Omental fat pad (tissue), 3 donors: ENCODE measurements at regions not wholly inside any gene's neighbourhood (a gene's known extent, or its start where the extent isn't known, plus 50 kb on each side); places are given as distances from the start of the nearest gene placed in this dataset.

Experiments used
- ATAC-seq: fragments of 150-250 bp; one replicate; pipeline ENCODE4 v1.9.1; 2016; ENCODE audit warnings: mild to moderate bottlenecking, moderate library complexity; ENCODE audit not compliant: low FRiP score
- DNase-seq: peaks from one replicate; pipeline ENCODE4 v3.0.0-alpha.2; 2019; ENCODE audit warnings: low spot score
- TF ChIP-seq, protein P1 (sequence below), 3 donors: fragments of 450-650 bp; IDR thresholded peaks; one replicate each; pipeline ENCODE4 v1.5.1; 2016 to 2017; ENCODE audit warnings: antibody characterized with exemption in 3 of 3, mild to moderate bottlenecking in 3 of 3, moderate library complexity in 2 of 3

DNA sequence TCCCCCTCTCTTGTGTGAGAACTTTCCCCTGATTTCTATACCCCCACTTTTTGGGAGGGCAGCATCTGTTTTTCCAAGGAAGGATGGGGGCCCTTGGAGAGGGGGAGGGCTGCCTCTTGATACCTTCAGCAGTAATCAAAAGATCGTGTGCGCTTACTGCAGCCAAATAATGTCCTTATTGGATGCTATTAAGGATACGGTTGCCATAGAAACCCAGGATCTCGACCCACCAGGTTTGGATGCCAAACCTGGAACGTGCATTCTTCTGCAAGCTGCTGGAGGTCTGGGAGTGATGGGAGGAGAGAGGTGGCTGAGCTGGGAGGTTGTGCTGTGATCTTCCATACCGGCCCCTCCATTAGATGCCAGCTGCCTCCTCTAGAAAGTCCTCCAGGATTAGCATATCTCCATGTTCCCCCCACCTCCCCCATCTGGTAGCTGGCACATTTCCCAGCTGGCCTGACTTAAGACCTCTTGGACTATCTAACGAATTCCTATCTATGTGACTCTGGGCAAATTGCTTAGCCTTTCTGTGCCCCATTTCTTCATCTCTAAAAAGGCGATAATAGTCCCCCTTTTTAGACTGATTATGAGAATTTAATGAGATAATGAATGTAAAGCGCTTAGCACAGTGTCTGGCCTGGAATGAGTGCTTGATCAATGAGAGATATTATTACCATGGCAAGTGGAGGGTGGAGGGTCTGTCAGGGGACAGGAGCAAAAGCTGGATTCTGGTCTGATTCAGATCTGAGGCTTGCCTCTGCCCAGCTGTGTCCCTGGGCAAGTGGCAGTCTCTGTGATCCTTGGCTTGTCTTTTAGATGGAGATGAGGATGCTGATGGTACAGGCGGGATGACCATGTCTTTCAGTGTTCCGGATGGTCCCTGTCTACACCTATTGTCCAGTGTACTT is 78.5 kb upstream of the PCBD1 start:
- TF ChIP-seq, protein P1, sequence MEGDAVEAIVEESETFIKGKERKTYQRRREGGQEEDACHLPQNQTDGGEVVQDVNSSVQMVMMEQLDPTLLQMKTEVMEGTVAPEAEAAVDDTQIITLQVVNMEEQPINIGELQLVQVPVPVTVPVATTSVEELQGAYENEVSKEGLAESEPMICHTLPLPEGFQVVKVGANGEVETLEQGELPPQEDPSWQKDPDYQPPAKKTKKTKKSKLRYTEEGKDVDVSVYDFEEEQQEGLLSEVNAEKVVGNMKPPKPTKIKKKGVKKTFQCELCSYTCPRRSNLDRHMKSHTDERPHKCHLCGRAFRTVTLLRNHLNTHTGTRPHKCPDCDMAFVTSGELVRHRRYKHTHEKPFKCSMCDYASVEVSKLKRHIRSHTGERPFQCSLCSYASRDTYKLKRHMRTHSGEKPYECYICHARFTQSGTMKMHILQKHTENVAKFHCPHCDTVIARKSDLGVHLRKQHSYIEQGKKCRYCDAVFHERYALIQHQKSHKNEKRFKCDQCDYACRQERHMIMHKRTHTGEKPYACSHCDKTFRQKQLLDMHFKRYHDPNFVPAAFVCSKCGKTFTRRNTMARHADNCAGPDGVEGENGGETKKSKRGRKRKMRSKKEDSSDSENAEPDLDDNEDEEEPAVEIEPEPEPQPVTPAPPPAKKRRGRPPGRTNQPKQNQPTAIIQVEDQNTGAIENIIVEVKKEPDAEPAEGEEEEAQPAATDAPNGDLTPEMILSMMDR (IDR thresholded peaks at IDR 0.05) = no peak
- ATAC-seq (no peak), DNase-seq (no peak)

DNA sequence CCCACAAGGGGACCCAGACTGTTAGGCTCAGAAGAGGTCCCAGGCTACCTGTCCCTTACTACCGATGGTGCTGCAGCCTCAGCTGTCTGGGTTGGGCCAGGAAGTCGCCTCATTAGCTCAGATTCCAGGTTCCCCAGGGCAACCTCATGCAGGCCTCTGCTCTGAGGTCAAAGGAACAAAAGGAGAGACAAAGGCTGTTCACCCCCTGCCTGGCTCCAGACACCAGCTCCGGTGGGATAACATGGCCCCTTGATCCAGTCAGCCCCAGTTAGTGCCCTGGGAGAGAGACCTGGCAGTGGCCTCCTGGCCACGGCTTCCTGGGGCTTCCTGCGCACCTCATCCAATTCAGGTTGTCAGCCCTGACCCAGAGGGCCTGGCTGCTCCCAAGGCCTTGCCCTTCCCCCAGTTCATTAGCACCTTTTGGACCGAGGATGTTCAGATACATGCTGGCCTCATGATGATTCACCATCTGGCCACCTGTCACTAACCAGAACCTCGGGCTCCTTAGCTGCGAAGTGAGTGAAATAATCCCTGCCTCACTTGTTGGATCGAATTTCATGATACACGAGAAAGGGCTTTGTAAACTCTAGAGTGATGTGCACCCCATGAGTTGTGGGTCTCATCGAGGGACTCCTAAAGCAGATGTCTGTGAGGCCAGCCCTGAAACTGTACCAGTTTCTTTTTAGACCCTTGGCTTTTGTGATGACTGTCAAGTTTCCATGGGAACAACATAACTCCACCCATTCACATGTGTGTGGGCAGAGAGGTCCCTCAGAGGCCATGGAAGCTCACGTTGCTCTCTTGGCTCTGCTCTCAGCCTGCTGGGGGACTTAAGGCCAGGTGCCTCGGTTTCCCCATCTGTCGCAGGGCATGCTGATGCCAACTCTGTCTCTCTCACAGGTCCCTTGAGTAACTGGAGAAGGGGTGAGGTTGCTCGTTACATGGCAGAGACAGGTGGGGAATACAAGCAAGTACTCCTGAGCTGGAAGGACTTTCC is 79.5 kb upstream of the PCBD1 start:
- ATAC-seq (no peak), DNase-seq (no peak)

DNA sequence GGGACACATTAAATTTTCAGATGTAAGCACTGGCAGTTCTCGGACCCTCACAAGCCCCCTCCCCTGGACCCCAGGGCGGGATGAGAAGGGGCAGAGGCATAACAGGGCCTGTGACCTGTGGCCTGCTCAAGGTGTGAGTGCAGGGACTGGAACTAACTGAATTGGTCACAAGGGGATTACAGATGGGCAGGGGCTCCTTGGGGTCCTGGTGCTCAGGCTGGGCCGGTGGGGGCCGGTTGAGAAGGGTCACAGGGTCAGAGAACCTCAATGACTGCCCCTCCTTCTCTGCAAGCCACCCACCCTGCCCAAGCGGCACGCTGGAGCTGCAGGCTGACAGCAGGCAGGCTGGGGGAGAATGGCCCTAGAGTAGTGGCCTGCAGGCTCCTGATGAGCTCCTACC is 80.8 kb upstream of the PCBD1 start:
- TF ChIP-seq, protein P1 (IDR thresholded peaks at IDR 0.05) = no peak
- ATAC-seq (no peak), DNase-seq (no peak)

More for the DNA sequence above, 79.5 kb upstream of the PCBD1 start:
- TF ChIP-seq, protein P1 (IDR thresholded peaks at IDR 0.05) = no peak

DNA sequence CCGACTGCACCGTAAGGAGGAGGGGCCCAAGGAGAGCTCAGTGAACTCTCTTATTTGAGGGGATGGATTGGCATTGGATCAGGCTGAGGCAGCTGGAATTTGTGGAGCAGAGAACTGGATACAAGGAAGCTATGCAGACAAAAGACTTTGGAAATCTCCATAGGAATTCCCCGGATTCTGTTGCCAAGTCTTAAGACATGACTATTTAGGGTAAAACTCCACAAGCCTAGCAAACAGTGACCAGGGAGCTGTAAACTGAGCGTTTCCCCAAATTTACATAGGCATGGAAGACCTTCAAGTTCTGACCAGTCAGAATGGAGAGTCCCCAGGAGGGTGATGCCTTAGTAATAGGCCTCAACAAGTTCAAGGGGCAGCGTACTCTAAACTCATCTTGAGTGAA is 82.5 kb upstream of the PCBD1 start:
- TF ChIP-seq, protein P1 (IDR thresholded peaks at IDR 0.05) = no peak
- ATAC-seq (no peak), DNase-seq (no peak)

DNA sequence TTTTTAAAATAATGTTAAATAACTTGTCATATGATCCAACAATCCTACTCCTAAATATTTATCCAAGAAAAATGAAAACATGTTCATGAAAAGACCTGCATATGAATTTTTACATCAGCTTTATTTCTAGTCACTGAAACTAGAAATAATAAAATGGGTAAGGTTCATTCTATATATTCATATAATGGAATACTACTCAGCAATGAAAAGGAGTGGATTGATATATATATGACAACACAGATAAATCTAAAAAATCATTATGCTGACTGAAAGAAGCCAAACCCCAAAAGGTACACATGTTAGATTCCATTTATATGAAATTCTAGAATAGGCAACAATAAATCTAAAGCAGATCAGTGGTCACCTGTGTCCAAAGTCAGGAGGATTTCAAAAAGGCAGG is 84.9 kb upstream of the PCBD1 start:
- TF ChIP-seq, protein P1 (IDR thresholded peaks at IDR 0.05) = no peak
- no peak for ATAC-seq
- DNase-seq = no peak

DNA sequence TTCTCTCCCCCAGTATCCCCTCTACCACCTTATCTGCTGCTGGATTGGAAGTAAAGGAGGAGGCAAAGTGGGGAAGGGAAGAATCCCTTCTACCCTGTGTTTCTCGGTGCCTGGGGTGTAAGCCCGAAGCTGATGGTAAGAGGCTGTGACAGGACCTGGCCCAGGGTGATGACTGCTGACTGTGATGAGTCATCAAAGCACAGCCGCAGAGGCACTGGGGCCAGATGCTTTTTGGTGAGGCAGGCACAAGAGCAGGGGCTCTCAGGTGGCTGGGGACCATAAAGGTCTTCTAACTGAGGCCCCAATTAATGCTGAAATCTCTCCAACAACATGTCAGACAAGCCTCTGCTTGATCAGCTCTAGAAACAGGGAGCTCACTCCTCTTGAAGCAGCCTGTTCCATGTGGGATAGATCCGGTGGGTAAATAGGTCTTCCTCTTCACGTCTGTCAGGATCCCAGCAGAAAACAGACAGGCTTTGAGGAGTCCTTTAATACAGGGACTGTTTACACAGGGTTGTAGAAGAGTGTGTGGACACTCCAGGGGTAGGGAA is 86.1 kb upstream of the PCBD1 start:
- ATAC-seq = no peak
- TF ChIP-seq, protein P1 (IDR thresholded peaks at IDR 0.05) = no peak
- no peak for DNase-seq
